OCI-LY1 (cell line): ENCODE measurements at regions not wholly inside any gene's neighbourhood (a gene's known extent, or its start where the extent isn't known, plus 50 kb on each side); places are given as distances from the start of the nearest gene placed in this dataset.

Experiments
- H2AFZ ChIP-seq: fragments of 200-600 bp; sonication (generic), shearing (Covaris generic); 2 replicates; pipeline ENCODE4 v1.6.0; 2014; ENCODE audit warnings: antibody characterized with exemption, mild to moderate bottlenecking, low read length
- H3F3A ChIP-seq: fragments of 200-600 bp; sonication (generic), shearing (Covaris generic); 2 replicates; pipeline ENCODE4 v1.6.0; 2014; ENCODE audit warnings: mild to moderate bottlenecking, antibody characterized with exemption, low read length, moderate library complexity; ENCODE audit not compliant: insufficient read depth
- H3K27ac ChIP-seq: fragments of 200-600 bp; sonication (generic); 2 replicates; pipeline ENCODE4 v1.5.1; 2014; ENCODE audit warnings: low read length, mixed run types, mild to moderate bottlenecking, low read depth; ENCODE audit not compliant: poor library complexity, severe bottlenecking
- H3K27me3 ChIP-seq: fragments of 200-600 bp; sonication (generic); 2 replicates; pipeline ENCODE4 v1.6.0; 2014; ENCODE audit warnings: antibody characterized with exemption, mild to moderate bottlenecking, low read length, moderate library complexity; ENCODE audit not compliant: insufficient read depth
- H3K36me3 ChIP-seq: fragments of 200-600 bp; sonication (generic); 2 replicates; pipeline ENCODE4 v1.6.1; 2014; ENCODE audit warnings: mild to moderate bottlenecking, antibody characterized with exemption, low read length, moderate library complexity, mixed read lengths; ENCODE audit not compliant: insufficient read depth
- H3K4me1 ChIP-seq: fragments of 200-600 bp; sonication (generic); 2 replicates; pipeline ENCODE4 v1.5.1; 2014; ENCODE audit warnings: mild to moderate bottlenecking, low read length, moderate library complexity; ENCODE audit not compliant: insufficient read depth, severe bottlenecking
- H3K4me2 ChIP-seq: fragments of 200-600 bp; sonication (generic), shearing (Covaris generic); 2 replicates; pipeline ENCODE4 v1.6.1; 2014; ENCODE audit warnings: low read length
- H3K4me3 ChIP-seq: fragments of 200-600 bp; sonication (generic); 2 replicates; pipeline ENCODE4 v1.5.1; 2014; ENCODE audit warnings: low read length, low read depth, mild to moderate bottlenecking, mixed read lengths; ENCODE audit not compliant: poor library complexity, severe bottlenecking
- H3K79me2 ChIP-seq: fragments of 200-600 bp; shearing (Covaris generic); 2 replicates; pipeline ENCODE4 v1.6.1; 2016; ENCODE audit warnings: mixed run types, low read length, mixed read lengths; ENCODE audit not compliant: insufficient read depth
- H3K9ac ChIP-seq: fragments of 200-600 bp; sonication (generic), shearing (Covaris generic); 2 replicates; pipeline ENCODE4 v1.6.1; 2014; ENCODE audit warnings: mild to moderate bottlenecking, low read length, mixed read lengths
- H3K9me2 ChIP-seq: fragments of 200-600 bp; sonication (generic), shearing (Covaris generic); 2 replicates; pipeline ENCODE4 v1.6.1; 2014; ENCODE audit warnings: low read depth, mild to moderate bottlenecking, low read length, mixed read lengths
- H3K9me3 ChIP-seq: fragments of 200-600 bp; shearing (Covaris generic); 2 replicates; pipeline ENCODE4 v1.6.1; 2014; ENCODE audit warnings: low read length, mixed read lengths
- H4K20me1 ChIP-seq: fragments of 200-600 bp; sonication (generic), shearing (Covaris generic); 2 replicates; pipeline ENCODE4 v1.6.0; 2016; ENCODE audit warnings: mild to moderate bottlenecking, low read length; ENCODE audit not compliant: insufficient read depth
- EZH2 ChIP-seq: fragments of 200-600 bp; sonication (generic), shearing (Covaris generic); IDR thresholded peaks from 2 replicates; pipeline ENCODE4 v1.8.0; 2017; ENCODE audit warnings: borderline replicate concordance, mixed run types, mild to moderate bottlenecking, antibody characterized with exemption, low read length, moderate library complexity, mixed read lengths
- TF ChIP-seq, protein P1 (sequence below): fragments of 200-600 bp; sonication (generic), shearing (Covaris generic); IDR thresholded peaks from 2 replicates; pipeline ENCODE4 v1.5.1; 2017; ENCODE audit warnings: mild to moderate bottlenecking, antibody characterized with exemption, low read length, moderate library complexity, mixed read lengths

DNA sequence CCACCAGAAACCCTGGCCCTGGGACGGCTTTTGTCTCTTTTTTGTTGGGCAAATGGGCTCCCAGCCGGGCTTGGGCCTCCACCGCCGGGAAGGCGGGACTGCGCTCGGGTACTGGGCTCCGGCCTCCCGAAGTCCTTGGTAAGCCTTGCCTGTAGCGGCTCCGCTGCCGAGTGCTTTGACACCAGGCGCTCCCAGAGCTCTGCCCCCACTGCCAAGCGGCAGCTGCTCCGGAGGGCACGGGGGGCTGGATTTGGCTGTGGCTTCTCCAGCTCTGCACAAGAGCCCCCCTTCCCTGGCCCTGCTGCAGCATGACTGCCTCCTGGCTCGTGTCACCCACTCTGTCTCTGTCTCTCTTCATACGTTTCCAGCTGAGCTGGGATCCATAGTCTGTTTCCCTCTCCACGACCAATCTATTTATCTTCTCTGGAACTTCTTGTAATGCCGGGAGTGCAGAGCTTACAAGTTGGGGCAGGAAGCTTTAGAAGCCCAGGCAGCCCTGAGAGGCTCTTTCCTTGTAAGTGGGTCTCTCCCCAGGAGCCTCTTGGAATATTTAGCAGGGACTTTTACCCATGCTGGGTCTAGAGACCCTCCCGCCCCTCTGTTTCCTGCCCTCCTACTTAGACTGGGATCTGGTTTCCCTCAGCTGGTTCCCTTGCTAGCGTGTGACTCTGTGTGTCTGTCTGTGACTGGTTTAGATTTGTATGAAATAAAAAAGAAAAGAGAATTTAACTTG is 246.9 kb upstream of the GSE1 start:
- no peak overlapping the region for H3K9ac ChIP-seq
- no peak overlapping the region for H3K4me3 ChIP-seq
- no peaks in the 10 kb centered on the region for H3K4me1 ChIP-seq
- H3K27ac ChIP-seq, result no peak overlapping the region
- no peak for TF ChIP-seq EZH2
- TF ChIP-seq, protein P1, sequence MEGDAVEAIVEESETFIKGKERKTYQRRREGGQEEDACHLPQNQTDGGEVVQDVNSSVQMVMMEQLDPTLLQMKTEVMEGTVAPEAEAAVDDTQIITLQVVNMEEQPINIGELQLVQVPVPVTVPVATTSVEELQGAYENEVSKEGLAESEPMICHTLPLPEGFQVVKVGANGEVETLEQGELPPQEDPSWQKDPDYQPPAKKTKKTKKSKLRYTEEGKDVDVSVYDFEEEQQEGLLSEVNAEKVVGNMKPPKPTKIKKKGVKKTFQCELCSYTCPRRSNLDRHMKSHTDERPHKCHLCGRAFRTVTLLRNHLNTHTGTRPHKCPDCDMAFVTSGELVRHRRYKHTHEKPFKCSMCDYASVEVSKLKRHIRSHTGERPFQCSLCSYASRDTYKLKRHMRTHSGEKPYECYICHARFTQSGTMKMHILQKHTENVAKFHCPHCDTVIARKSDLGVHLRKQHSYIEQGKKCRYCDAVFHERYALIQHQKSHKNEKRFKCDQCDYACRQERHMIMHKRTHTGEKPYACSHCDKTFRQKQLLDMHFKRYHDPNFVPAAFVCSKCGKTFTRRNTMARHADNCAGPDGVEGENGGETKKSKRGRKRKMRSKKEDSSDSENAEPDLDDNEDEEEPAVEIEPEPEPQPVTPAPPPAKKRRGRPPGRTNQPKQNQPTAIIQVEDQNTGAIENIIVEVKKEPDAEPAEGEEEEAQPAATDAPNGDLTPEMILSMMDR, result no peak
- H3K27me3 ChIP-seq, result no peaks in the 10 kb centered on the region; the same call in 1 of the 2 replicates
- H3K79me2 ChIP-seq, result no peaks in the 10 kb centered on the region
- H2AFZ ChIP-seq, result no peak overlapping the region
- H3K9me2 ChIP-seq, result no peaks in the 10 kb centered on the region
- no peaks in the 10 kb centered on the region for H3K9me3 ChIP-seq
- no peaks in the 10 kb centered on the region for H4K20me1 ChIP-seq
- no peak overlapping the region for H3K4me2 ChIP-seq
- no peaks in the 10 kb centered on the region for H3F3A ChIP-seq
- no peaks in the 10 kb centered on the region for H3K36me3 ChIP-seq

DNA sequence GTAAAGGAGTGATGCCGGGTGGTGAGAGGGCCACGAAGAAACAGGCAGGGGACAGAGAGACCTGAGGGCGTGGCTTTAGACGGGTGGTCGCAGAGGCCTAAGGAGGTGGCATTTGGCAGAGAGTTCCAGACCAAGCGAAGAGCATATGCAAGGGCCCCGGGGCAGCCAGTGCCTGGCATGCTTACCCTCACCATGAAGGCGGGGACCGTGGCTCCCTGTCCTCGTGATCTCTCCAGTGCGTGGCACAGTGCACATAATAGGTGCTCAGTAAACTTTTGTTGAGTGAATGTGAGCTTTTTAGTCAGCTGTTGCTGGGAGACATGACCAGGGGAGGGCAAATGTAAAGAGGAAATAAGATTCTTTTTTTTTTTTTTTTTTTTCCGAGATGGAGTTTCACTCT is 245.6 kb upstream of the GSE1 start:
- H3K4me3 ChIP-seq, result no peak overlapping the region
- H3K4me2 ChIP-seq, result no peak overlapping the region
- no peaks in the 10 kb centered on the region for H3F3A ChIP-seq
- H3K27ac ChIP-seq, result no peak overlapping the region
- TF ChIP-seq, protein P1, result no peak
- no peak for TF ChIP-seq EZH2
- no peaks in the 10 kb centered on the region for H3K79me2 ChIP-seq
- no peak overlapping the region for H3K9ac ChIP-seq
- H3K36me3 ChIP-seq, result no peaks in the 10 kb centered on the region
- H3K9me2 ChIP-seq, result no peaks in the 10 kb centered on the region
- H3K9me3 ChIP-seq, result no peaks in the 10 kb centered on the region
- no peaks in the 10 kb centered on the region; the same call in 1 of the 2 replicates for H3K27me3 ChIP-seq
- H3K4me1 ChIP-seq, result no peaks in the 10 kb centered on the region
- no peak overlapping the region for H2AFZ ChIP-seq
- no peaks in the 10 kb centered on the region for H4K20me1 ChIP-seq

DNA sequence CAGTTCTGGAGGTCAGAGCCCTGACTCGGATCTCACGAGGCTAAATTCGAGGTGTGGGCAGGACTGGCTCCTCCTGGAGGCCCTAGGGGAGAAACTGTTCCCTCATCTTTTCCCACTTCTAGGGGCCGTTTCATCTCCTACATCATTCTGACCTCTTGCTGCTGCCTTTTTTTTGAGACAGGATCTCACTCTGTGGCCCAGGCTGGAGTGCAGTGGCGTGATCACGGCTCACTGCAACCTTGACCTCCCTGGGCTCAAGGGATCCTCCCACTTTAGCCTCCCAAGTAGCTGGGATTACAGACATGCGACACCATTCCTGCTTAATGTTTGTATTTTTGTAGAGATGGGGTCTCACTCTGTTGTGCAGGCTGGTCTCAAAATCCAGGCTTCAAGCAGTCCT is 244.1 kb upstream of the GSE1 start:
- H3K4me2 ChIP-seq, result no peak overlapping the region

More for the DNA sequence above, 244.1 kb upstream of the GSE1 start:
- no peak overlapping the region for H3K4me3 ChIP-seq
- no peak for TF ChIP-seq EZH2
- TF ChIP-seq, protein P1, result no peak
- H4K20me1 ChIP-seq, result no peaks in the 10 kb centered on the region
- no peak overlapping the region for H3K27ac ChIP-seq
- no peaks in the 10 kb centered on the region for H3F3A ChIP-seq
- no peaks in the 10 kb centered on the region for H3K79me2 ChIP-seq
- no peak overlapping the region for H3K9ac ChIP-seq
- no peaks in the 10 kb centered on the region for H3K36me3 ChIP-seq
- H3K4me1 ChIP-seq, result no peaks in the 10 kb centered on the region
- no peaks in the 10 kb centered on the region for H3K9me2 ChIP-seq
- no peak overlapping the region for H2AFZ ChIP-seq
- no peaks in the 10 kb centered on the region for H3K9me3 ChIP-seq
- H3K27me3 ChIP-seq, result no peaks in the 10 kb centered on the region; the same call in 1 of the 2 replicates
